NCI-H446 treated with DMSO at 0.1 percent for 48 hours (cell line): ENCODE measurements at regions not wholly inside any gene's neighbourhood (a gene's known extent, or its start where the extent isn't known, plus 50 kb on each side); places are given as distances from the start of the nearest gene placed in this dataset.

ENCODE experiments used
- DNase-seq: peaks from one replicate; lab custom pipeline; 2025; lab: John Stamatoyannopoulos, UW

GRCh38 chr1:221162352-221162751 lies 283.1 kb downstream of the HLX start:
- no peak for DNase-seq

GRCh38 chr1:221162939-221163338 lies 283.7 kb downstream of the HLX start:
- no peak for DNase-seq

- no peak for DNase-seq
Measured at GRCh38 chr1:221164029-221164428, 284.8 kb downstream of the HLX start.

DNA sequence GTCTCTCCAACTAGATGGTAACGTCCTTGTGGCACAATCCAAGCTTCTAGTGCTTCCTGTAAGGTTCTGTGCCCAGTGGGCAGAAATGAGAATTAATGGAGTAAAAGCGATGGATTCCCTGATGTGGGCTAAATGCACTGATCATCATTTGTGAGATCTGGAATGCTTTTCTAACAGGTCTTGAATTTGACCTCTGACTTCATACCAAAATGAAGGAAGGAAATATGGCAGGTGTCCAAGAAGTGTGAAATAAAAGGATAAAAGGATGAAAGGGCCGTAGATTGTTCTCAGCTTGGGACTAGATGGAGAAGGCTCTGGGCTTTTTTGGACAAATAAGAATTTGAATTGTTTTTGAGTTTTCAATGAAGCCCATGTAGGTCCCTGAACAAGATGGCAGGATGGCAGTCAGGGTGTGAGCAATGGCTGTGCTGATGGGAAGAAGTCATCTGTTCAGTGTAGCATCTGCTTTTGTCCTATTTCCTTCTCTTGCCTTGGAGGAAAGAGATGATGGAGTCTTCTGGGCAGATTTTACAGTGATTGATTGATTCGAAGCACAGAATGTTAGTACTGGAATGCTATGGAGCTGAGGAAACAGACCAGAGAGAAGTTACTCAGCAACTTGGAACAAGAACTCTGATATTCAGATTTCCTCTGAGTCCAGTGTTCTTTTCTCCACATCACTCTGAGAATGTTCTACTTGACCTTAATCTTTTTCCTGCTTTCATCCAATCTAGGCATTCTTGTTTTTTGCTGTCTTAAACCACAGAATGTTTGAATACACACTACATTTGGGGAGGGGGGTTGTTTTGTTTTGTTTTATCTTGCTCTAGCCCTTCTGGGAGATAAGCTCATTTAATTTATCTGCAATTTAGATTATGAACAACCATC lies 286.0 kb downstream of the HLX start:
- no peak for DNase-seq

GRCh38 chr1:221165839-221166500 lies 286.7 kb downstream of the HLX start:
- DNase-seq, result no peak

DNA sequence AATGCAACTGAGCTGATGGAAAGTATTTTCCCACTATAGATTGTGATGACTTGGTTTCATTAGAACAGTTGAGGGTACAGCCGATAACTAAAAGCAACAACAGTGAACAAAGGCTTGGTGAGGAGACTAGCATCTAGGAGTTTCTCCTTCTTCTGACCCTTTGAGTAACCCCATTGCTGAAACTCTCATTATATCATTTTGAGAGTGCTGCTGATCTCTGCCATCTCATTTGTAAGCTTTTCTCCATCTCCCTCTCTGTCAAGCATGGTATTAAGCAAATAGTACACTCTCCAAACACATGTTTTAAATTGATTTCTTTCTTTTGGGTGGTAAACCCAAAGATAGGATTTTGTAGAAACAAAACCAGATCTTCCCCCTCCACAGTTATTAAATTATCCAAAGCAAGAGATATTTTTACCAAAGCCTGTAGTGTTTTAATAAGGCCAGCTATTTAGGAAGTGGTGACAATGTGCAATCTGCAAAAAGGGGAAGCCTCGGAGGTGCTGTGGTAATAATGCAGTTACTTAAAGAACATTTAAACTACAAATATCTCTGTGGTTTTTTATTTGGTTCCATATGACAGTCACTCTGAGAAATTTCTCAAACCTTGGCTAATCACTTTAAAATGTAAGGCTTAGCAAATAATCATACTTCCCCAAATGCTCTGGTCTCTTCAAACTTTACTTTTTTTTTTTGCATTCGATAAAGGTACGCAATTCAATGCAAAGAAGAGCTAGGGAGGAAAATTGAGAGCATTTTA lies 287.5 kb downstream of the HLX start:
- no peak for DNase-seq

- DNase-seq, result no peak
Measured at GRCh38 chr1:221169447-221169889, 290.2 kb downstream of the HLX start.

GRCh38 chr1:221170171-221170570 lies 290.9 kb downstream of the HLX start:
- no peak for DNase-seq

GRCh38 chr1:221171768-221172167 lies 292.5 kb downstream of the HLX start:
- DNase-seq, result no peak

DNA sequence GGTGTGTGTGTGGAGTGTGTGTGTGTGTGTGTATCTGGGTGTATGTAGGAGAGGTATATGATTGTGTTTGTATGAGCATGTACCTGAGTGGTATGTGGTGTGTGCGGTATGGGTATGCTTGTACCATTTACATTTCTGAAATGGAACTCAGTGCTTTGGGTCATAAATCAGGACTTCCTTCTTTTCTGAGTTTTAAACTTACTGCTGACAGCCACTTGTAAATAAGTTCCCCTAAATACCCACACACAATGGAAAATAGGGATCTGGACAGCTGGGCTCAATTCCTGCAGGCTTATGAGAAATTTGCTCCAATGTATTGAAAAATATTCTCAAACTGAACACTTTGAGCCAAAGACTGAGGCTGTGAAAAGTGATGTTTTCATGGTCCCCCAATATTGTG lies 293.6 kb downstream of the HLX start:
- DNase-seq, result no peak

- DNase-seq, result peak; percentile 71
Measured at GRCh38 chr1:221174330-221174993, 295.2 kb downstream of the HLX start.

DNA sequence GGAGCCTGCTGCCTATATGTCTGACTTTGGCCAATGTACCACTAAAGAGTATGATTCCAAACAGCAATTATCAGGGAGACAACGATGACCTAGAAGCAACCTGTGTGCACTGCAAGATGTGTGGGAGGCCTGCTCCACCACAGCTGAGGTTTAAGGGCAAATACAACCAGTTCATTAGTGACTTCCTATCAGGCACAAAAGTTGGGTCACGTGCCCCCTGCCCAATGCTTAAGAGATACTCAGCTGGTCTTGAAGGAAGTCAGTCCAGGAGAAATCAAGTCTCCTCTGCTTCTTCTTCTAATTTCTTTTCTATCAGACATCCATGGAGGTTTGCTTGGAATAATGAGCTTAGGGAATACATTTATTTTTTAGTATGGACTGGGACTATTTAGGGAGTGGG lies 296.0 kb downstream of the HLX start:
- no peak for DNase-seq

DNA sequence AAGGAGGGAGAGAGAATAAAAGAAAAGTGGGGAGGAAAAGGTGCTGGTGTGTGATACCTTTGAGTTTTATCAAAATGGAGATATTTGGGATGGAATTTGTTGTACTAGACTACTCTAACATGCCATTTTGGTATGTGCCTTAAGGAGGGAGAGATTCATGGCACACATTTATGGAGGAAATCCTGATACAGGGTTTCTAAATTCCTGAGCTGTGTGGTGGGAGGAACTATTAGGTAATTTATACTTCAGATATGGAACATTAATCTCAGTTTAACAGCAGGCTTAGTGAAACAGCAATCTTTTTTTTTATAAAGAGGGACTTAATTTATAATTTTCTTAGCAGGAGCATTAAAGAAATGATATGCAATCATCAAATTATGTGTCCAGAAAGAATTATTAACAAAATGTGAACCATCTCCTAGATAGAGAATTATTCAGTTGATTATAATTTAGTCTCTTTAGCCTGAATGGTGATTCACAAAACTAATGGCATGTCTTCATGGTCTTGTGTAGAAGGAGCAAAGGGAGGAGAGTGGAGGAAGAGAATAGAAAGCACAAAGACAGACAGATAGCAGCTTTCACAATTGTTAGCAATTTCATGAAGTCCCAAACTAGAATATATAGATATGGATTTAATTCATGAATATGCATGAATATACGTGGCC lies 301.6 kb downstream of the HLX start:
- DNase-seq, result no peak

GRCh38 chr1:221182791-221183533 lies 303.7 kb downstream of the HLX start:
- no peak for DNase-seq

DNA sequence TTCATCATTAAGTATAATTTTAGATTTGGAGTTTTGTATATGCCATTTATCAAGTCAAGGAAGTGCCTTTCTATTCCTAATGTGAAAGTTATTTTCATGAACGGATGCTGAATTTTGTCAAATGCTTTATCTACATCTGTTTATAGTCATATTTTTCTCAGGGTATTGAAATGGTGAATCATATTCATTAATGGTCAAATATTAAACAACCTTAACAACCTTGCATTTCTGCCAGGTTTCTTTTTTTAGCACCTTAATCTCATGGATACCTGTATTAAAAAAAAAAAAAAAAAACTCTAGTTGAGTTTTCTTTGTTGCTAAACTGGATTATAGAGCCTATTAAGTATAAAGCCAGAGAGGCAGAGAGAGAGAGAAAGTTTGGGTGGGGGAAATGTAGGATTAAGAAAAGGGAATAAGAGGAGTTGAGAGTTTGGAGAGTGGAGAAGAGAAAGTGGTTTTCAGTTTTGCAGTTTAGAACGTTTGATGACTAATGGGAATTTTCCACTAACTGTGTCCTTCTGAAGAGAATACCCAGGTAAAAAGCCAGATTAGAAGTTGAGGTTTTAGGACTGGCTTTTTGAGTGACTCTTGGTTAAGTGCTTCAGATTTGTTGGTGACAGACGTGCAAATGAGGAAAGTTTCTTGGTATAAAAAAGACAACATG lies 305.0 kb downstream of the HLX start:
- DNase-seq, result no peak

- no peak for DNase-seq
Measured at GRCh38 chr1:221187174-221187573, 307.9 kb downstream of the HLX start.

- no peak for DNase-seq
Measured at GRCh38 chr1:221188458-221188857, 309.2 kb downstream of the HLX start.

GRCh38 chr1:221190249-221190648 lies 311.0 kb downstream of the HLX start:
- DNase-seq, result no peak

GRCh38 chr1:221192055-221192454 lies 312.8 kb downstream of the HLX start:
- DNase-seq, result no peak

DNA sequence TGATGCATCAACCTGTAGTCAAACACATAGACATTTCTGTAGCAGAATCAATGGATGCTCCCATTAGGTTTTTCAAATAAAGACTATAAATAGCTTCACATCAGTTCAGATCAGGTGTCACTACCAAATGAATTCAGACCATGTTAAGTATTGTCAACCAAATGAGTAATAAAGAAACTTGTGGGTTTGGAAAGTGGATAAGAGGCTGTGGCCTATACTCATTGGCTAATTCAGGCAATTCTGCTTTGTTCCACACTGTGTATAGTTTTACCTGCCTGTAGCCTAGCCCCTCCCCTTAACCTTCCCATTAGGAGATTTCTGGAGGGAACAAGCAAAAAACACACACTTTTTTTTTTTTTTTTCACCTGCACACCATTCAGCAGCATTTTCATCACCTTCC lies 321.2 kb downstream of the HLX start:
- DNase-seq, result no peak
